ENCODE measurements at regions not wholly inside any gene's neighbourhood (a gene's known extent, or its start where the extent isn't known, plus 50 kb on each side); places are given as distances from the start of the nearest gene placed in this dataset.
A peak's percentile ranks its signal among the peaks of the same experiment; 100 is the strongest.

DNA sequence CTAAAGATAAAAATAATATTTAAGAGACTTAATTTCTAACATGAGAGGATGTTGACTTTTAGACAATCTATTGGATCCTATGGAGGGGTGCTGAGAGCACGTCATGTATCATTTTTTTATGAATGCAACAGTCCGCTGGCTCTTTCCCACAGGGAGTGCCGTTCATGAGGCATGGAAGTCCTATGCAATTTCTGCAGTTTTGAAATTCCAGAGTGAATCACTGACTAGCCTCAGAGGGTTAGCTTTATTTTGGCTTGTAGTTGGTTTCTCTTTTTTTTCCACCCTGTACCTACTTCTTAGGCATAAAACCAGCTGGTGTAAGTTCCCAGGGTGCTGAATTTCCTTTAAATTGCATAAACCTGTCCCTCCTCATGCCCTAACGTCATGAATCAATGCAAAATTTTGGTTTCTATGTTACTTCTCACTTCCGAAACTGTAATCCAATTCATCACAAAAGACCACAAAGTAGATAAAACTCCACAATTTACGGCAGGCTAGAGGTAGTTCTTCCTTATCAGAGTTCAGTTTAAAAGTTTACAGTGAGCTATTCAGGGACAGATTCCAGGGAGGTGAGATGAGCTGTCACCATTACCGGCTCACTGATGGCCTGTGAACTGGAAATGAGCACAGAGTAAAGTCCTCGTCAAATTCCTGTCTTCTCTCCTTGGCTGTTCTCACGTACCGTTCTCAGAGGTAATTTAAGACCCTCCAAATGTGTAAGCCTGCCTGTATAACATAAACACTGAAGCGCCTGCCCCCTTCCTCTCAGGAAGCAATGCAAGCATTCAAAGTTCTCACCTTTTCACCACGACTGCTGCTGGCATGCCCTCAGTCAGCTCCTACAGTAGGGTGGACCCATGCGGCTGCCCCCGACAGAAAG, 216.6 kb upstream of the SLC10A2 start:
- no peaks in the 10 kb centered on the region for H3K9me3 Mint-ChIP-seq
- H3K27me3 Mint-ChIP-seq (ENCODE audit: low read depth), result peaks cover 9% of the 10 kb centered on the region

GRCh38 chr13:103277959-103278694, 211.9 kb upstream of the SLC10A2 start:
- no peak for TF ChIP-seq CTCF (IDR thresholded peaks at IDR 0.05; ENCODE audit: unreplicated experiment in 3 of 3)
- Mint-ChIP-seq H3K4me3 (no peak overlapping the region), H3K36me3 (ENCODE audit: low read depth) (no peaks in the 10 kb centered on the region), H3K27me3 (ENCODE audit: low read depth) (peaks cover 12% of the 10 kb centered on the region), H3K27ac (no peak overlapping the region), H3K9me3 (no peaks in the 10 kb centered on the region), H3K4me1 (peaks cover 16% of the 10 kb centered on the region)

More for the DNA sequence above, 216.6 kb upstream of the SLC10A2 start:
- peak overlapping the region in 1 of 3 experiments; percentile 17 for H3K4me3 Mint-ChIP-seq
- peak overlapping the region; percentile 10 to 53 (median 47) for H3K27ac Mint-ChIP-seq
- TF ChIP-seq CTCF (IDR thresholded peaks at IDR 0.05; ENCODE audit: unreplicated experiment in 3 of 3), result no peak
- H3K4me1 Mint-ChIP-seq, result peaks cover 23% of the 10 kb centered on the region
- no peaks in the 10 kb centered on the region for H3K36me3 Mint-ChIP-seq (ENCODE audit: low read depth)

DNA sequence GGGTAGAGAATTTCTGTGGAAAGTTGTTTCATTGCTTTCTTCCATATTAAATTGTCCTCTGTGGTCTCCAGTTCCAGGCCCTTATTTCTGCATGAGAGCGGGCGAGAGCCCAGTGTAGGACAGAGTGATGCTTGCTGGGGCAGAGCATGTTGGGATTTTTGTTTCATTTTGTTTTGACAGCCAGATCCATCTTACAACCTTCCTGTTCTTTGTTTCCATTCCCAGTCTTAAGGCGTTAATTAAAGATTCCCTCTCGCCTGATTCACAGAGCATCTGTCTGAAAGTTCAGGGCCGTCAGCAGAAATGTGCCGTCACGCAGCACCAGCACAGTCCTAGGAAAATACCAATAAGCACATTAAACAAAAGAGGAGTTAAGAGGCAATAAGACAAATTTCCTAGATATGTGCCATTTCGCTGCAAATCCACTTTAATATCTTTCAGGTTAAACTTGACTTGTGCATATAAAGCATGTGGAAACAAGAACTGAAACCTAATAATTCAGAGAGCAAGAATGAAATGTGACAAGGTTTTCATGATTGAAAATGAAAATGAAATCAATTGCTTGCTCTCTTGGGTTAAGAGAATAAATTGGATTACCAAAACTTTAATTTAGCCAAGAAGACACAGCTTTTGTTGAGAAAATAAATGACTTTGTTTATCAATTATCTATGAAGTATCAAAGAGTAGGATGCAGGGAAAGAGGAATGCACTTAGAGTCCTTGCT, 210.7 kb upstream of the SLC10A2 start:
- H3K9me3 Mint-ChIP-seq, result no peaks in the 10 kb centered on the region
- H3K27ac Mint-ChIP-seq, result no peak overlapping the region
- H3K4me1 Mint-ChIP-seq, result peaks cover 10% of the 10 kb centered on the region
- H3K36me3 Mint-ChIP-seq (ENCODE audit: low read depth), result no peaks in the 10 kb centered on the region
- H3K4me3 Mint-ChIP-seq, result no peak overlapping the region
- TF ChIP-seq CTCF (IDR thresholded peaks at IDR 0.05; ENCODE audit: unreplicated experiment in 3 of 3), result no peak
- peaks cover 12% of the 10 kb centered on the region for H3K27me3 Mint-ChIP-seq (ENCODE audit: low read depth)

DNA sequence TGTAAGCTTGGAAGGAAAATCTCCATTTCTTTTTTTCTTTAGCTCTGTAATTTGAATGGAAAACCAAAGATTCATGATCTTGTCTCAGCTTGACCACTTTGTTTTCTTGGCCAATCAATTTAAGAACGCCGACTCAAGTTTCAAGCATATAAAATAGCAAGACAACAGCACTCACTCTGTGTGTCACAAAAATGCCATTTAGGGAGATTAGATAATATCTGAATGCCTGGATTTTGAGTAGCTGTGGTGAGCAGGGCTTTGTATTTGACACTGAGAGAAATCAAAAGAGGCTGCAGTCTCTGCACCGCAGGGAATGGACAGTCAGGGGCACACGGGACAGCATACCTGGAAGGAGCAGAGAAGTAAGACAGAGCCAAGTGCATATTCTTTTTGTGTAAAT, 209.5 kb upstream of the SLC10A2 start:
- Mint-ChIP-seq H3K9me3 (no peaks in the 10 kb centered on the region), H3K27me3 (ENCODE audit: low read depth) (peaks cover 5% of the 10 kb centered on the region), H3K36me3 (ENCODE audit: low read depth) (no peaks in the 10 kb centered on the region), H3K27ac (no peak overlapping the region), H3K4me1 (peaks cover 10% of the 10 kb centered on the region), H3K4me3 (no peak overlapping the region)
- no peak for TF ChIP-seq CTCF (IDR thresholded peaks at IDR 0.05; ENCODE audit: unreplicated experiment in 3 of 3)

DNA sequence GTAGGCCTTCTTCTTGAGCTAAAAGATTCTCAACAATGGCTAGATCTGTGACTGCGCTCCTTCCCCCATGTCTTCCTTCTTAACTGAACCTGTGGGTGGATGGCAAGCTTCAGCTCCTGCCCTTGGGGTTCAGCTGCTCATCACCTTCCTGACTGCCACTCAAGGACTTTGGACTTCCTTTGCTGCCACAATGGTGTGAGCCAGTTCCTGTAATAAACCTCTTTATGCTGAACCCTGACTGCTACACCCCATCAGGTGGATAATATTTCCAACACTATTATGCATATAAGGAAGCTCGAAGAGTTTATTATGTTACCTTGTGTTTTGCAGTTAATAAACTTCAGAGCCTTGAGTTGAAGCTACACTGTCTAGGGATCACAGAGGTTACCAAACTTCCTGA, 208.9 kb upstream of the SLC10A2 start:
- Mint-ChIP-seq H3K27ac (no peak overlapping the region), H3K36me3 (ENCODE audit: low read depth) (no peaks in the 10 kb centered on the region), H3K9me3 (no peaks in the 10 kb centered on the region), H3K27me3 (ENCODE audit: low read depth) (peaks cover 5% of the 10 kb centered on the region), H3K4me3 (no peak overlapping the region), H3K4me1 (peaks cover 10% of the 10 kb centered on the region)
- no peak for TF ChIP-seq CTCF (IDR thresholded peaks at IDR 0.05; ENCODE audit: unreplicated experiment in 3 of 3)
